K562 (cell line): ENCODE measurements at regions not wholly inside any gene's neighbourhood (a gene's known extent, or its start where the extent isn't known, plus 50 kb on each side); places are given as distances from the start of the nearest gene placed in this dataset.

Experiments
- ATAC-seq: fragments of 200-7000 bp; cut with Tn5 transposase; 3 replicates; pipeline ENCODE4 v1.9.1; 2020; ENCODE audit warnings: moderate library complexity
- BruUV-seq: library from RNA; stranded (reverse); fragments of 400-500 nt; replicated peaks from 2 replicates; lab custom pipeline; 2021; lab: Mats Ljungman, UMichigan
- CTCF ChIA-PET: fragments of 300-600 bp; formaldehyde crosslinking; extraction: SDS; loops from one replicate; lab custom pipeline; 2021; ENCODE audit warnings: low intra/inter-chr PET ratio; lab: Yijun Ruan, JAX
- POLR2A ChIA-PET: fragments of 300-600, 350-650 bp; sonication (Branson Sonifier 250); formaldehyde crosslinking; extraction: SDS; loops from one replicate; lab custom pipeline; 2021; ENCODE audit warnings: antibody characterized with exemption, inconsistent platforms; lab: Yijun Ruan, JAX
- DNase-seq, 4 experiments: peaks; one replicate each; pipeline versions ENCODE4 v3.0.0 to v3.0.0-alpha.2; 2011 to 2018; ENCODE audit warnings: low spot score in 3 of 4, mixed read lengths in 3 of 4; ENCODE audit errors: extremely low read depth in 1 of 4
- FAIRE-seq: peaks from 2 replicates; lab custom pipeline; 2011; peaks lifted over from hg19 to GRCh38; lab: Jason Lieb, UNC
- H2AFZ ChIP-seq: 2 replicates; pipeline ENCODE4 v1.6.0; 2011; ENCODE audit warnings: low read depth, low read length, control low read depth, inconsistent platforms
- H3K27ac ChIP-seq: fragments of 200-600 bp; 3 replicates; pipeline ENCODE4 v1.8.0; 2011; ENCODE audit warnings: low read depth, mild to moderate bottlenecking, control low read depth, inconsistent platforms, low read length, moderate library complexity, mixed read lengths; ENCODE audit errors: extremely low read depth
- H3K27me3 ChIP-seq, 2 experiments: fragments of 300-600 bp in 1 of 2; 2 replicates in 1 of 2; 3 replicates in 1 of 2; pipeline versions ENCODE4 v1.6.0 to v1.8.0; 2011; ENCODE audit warnings: inconsistent platforms in 2 of 2, low read length in 2 of 2, mild to moderate bottlenecking in 1 of 2, mixed read lengths in 1 of 2, moderate library complexity in 1 of 2; ENCODE audit not compliant: control insufficient read depth in 2 of 2, insufficient read depth in 2 of 2
- H3K36me3 ChIP-seq: fragments of 300-600 bp; 3 replicates; pipeline ENCODE4 v1.8.0; 2011; ENCODE audit warnings: mild to moderate bottlenecking, low read length, inconsistent platforms; ENCODE audit not compliant: control insufficient read depth, insufficient read depth
- H3K4me1 ChIP-seq, 2 experiments: fragments of 200-600 bp in 1 of 2; replicated peaks in 1 of 2; 2 replicates in 1 of 2; 3 replicates in 1 of 2; pipeline versions ENCODE4 v1.5.1 to v1.8.0; 2011; ENCODE audit warnings: inconsistent platforms in 2 of 2, low read length in 2 of 2, mild to moderate bottlenecking in 1 of 2, mixed read lengths in 1 of 2, moderate library complexity in 1 of 2; ENCODE audit not compliant: control insufficient read depth in 2 of 2, insufficient read depth in 2 of 2
- H3K4me2 ChIP-seq: 2 replicates; pipeline ENCODE4 v1.6.1; 2011; ENCODE audit warnings: low read length, control low read depth, inconsistent platforms, mixed read lengths; ENCODE audit not compliant: insufficient read depth
- H3K4me3 ChIP-seq: fragments of 200-600 bp; sonication (generic), shearing (Covaris generic); 2 replicates; pipeline ENCODE4 v1.5.1; 2016; ENCODE audit warnings: control low read depth, inconsistent platforms
- H3K79me2 ChIP-seq: fragments of 200-600 bp; 3 replicates; pipeline ENCODE4 v1.8.0; 2011; ENCODE audit warnings: low read length, inconsistent platforms; ENCODE audit not compliant: control insufficient read depth, insufficient read depth
- H3K9ac ChIP-seq, 2 experiments: 2 replicates each; pipeline versions ENCODE4 v1.6.0 to v1.6.1; 2011; ENCODE audit warnings: low read depth in 2 of 2, low read length in 2 of 2, control low read depth in 1 of 2, inconsistent platforms in 1 of 2, mild to moderate bottlenecking in 1 of 2, mixed read lengths in 1 of 2; ENCODE audit not compliant: insufficient read depth in 1 of 2
- H3K9me1 ChIP-seq: one replicate; pipeline ENCODE4 v1.6.0; 2011; ENCODE audit warnings: inconsistent platforms, mild to moderate bottlenecking, low read length, moderate library complexity; ENCODE audit not compliant: control insufficient read depth, insufficient read depth
- H3K9me3 ChIP-seq: replicated peaks from 2 replicates; pipeline ENCODE4 v1.5.1; 2011; ENCODE audit warnings: low read depth, low read length, inconsistent platforms; ENCODE audit not compliant: control insufficient read depth, insufficient read depth
- H4K20me1 ChIP-seq: replicated peaks from 2 replicates; pipeline ENCODE4 v1.6.1; 2011; ENCODE audit warnings: low read length, inconsistent platforms, mixed read lengths; ENCODE audit not compliant: control insufficient read depth, insufficient read depth
- ETS1 ChIP-seq: conservative IDR thresholded peaks from 2 replicates; pipeline ENCODE4 v1.6.1; 2011; ENCODE audit warnings: low read depth, mild to moderate bottlenecking, low read length; ENCODE audit not compliant: control insufficient read depth
- HDGF ChIP-seq: fragments of 450-650 bp; IDR thresholded peaks from 2 replicates; pipeline ENCODE4 v1.6.1; 2016
- HSF4 ChIP-seq: fragments of 250-450 bp; sonication (Bioruptor Pico); IDR thresholded peaks from 2 replicates; pipeline ENCODE4 v2.1.2; 2022; ENCODE audit warnings: mild to moderate bottlenecking, moderate library complexity, borderline replicate concordance
- NELFE ChIP-seq: IDR thresholded peaks from 2 replicates; pipeline ENCODE4 v1.6.1; 2011; ENCODE audit warnings: mild to moderate bottlenecking; ENCODE audit not compliant: insufficient read depth, insufficient read length
- NFXL1 ChIP-seq: fragments of 450-650 bp; formaldehyde crosslinking; IDR thresholded peaks from 2 replicates; pipeline ENCODE4 v1.4.0; 2021; ENCODE audit warnings: mild to moderate bottlenecking
- NR2C1 ChIP-seq, 2 experiments: fragments of 450-650 bp; IDR thresholded peaks; 2 replicates each; pipeline ENCODE4 v1.6.1; 2017; ENCODE audit warnings: mild to moderate bottlenecking in 2 of 2, antibody characterized with exemption in 1 of 2, inconsistent platforms in 1 of 2, missing compliant biosample characterization in 1 of 2, missing genetic modification characterization in 1 of 2
- PRDM10 ChIP-seq: fragments of 450-650 bp; IDR thresholded peaks from 2 replicates; pipeline ENCODE4 v1.6.1; 2018; ENCODE audit not compliant: partially characterized antibody
- RBM22 ChIP-seq: fragments of 200-400 bp; formaldehyde crosslinking; IDR thresholded peaks from 2 replicates; pipeline ENCODE4 v1.6.1; 2018; ENCODE audit warnings: low read length, low read depth; ENCODE audit not compliant: poor library complexity, severe bottlenecking
- ZFPM2 ChIP-seq: fragments of 250-450 bp; sonication (Bioruptor Pico); IDR thresholded peaks from 2 replicates; pipeline ENCODE4 v1.5.1; 2022; ENCODE audit warnings: mild to moderate bottlenecking
- ZNF165 ChIP-seq: fragments of 250-450 bp; sonication (Bioruptor Pico); IDR thresholded peaks from 2 replicates; pipeline ENCODE4 v1.4.0; 2020; ENCODE audit warnings: borderline replicate concordance
- ZNF699 ChIP-seq: fragments of 250-450 bp; sonication (Bioruptor Pico); IDR thresholded peaks from 2 replicates; pipeline ENCODE4 v1.8.0; 2021; ENCODE audit warnings: mild to moderate bottlenecking, moderate library complexity; ENCODE audit not compliant: insufficient replicate concordance
- ZNF717 ChIP-seq: fragments of 250-450 bp; sonication (Bioruptor Pico); IDR thresholded peaks from 2 replicates; pipeline ENCODE4 v1.5.0; 2021
- WGBS: fragments of 100-300 bp; shearing (Covaris generic); methylation state at CpG from one replicate; pipeline ENCODE4 v1.1.6; 2016; ENCODE audit warnings: low coverage, mixed read lengths; ENCODE audit not compliant: insufficient coverage; ENCODE audit errors: missing lambda C conversion rate; 5-methylcytosine and 5-hydroxymethylcytosine counted together
- in situ Hi-C: fragments of 300-500 bp; cut with MboI; formaldehyde crosslinking; loops from 4 replicates; pipeline ENCODE4 v1.15.0; 2018; ENCODE audit warnings: inconsistent platforms, mixed read lengths
- intact Hi-C: fragments of 100-400 bp; cut with micrococcal nuclease; formaldehyde crosslinking; loops from 2 replicates; pipeline ENCODE4 v1.14.2; 2022

- Histone ChIP-seq H3K79me2 (no peaks in the 10 kb centered on the region), H3K27ac (no peak overlapping the region), H3K27me3 (peaks cover 3 to 5% of the 10 kb centered on the region in 2 experiments; a peak in 2 of 5 replicates), H3K9me1 (no peaks in the 10 kb centered on the region), H2AFZ (no peak overlapping the region), H3K4me3 (no peak overlapping the region), H3K36me3 (no peaks in the 10 kb centered on the region), H3K4me1 (no peaks in the 10 kb centered on the region), H4K20me1 (no peaks in the 10 kb centered on the region), H3K9me3 (no peaks in the 10 kb centered on the region), H3K4me2 (no peak overlapping the region), H3K9ac (no peak overlapping the region)
- WGBS, result 0% methylated on average over 3 of the region's 3 CpGs
- DNase-seq, result no peak
- intact Hi-C loops (no loop called here), in situ Hi-C loops (no loop called here)
- ATAC-seq, result no peak
- BruUV-seq, result no TSS peak
- no peak for TF ChIP-seq NFXL1 (CRISPR knock-in tag)
- TF ChIP-seq HSF4 (CRISPR knock-in tag), result no peak
- no peak for FAIRE-seq
- ChIA-PET POLR2A (no interaction called here), CTCF (no interaction called here)
These were observed 134.1 kb upstream of the PREP start for GRCh38 chr6:105536961-105537360.

GRCh38 chr6:105533301-105533700 is 130.4 kb upstream of the PREP start:
- Histone ChIP-seq H3K4me3 (no peak overlapping the region), H3K9ac (no peak overlapping the region), H3K9me3 (no peaks in the 10 kb centered on the region), H3K27ac (no peak overlapping the region), H3K79me2 (no peaks in the 10 kb centered on the region), H3K36me3 (no peaks in the 10 kb centered on the region), H3K4me2 (no peak overlapping the region), H2AFZ (no peak overlapping the region), H4K20me1 (no peaks in the 10 kb centered on the region), H3K9me1 (no peaks in the 10 kb centered on the region), H3K27me3 (peaks cover 3 to 5% of the 10 kb centered on the region in 2 experiments; a peak in 2 of 5 replicates), H3K4me1 (no peaks in the 10 kb centered on the region)
- intact Hi-C loops, result no loop called here
- no peak for DNase-seq
- CTCF ChIA-PET, result no interaction called here
- no peak for FAIRE-seq
- WGBS, result 0% methylated on average over 3 of the region's 3 CpGs
- no TSS peak for BruUV-seq
- ATAC-seq, result no peak
- in situ Hi-C loops, result no loop called here
- POLR2A ChIA-PET, result no interaction called here
- TF ChIP-seq ZNF699 (CRISPR knock-in tag) (no peak), ZNF165 (no peak), HDGF (no peak), NELFE (no peak), PRDM10 (no peak), NR2C1 (IDR thresholded peaks at IDR 0.05) (no peak), NR2C1 (tag; IDR thresholded peaks at IDR 0.05) (no peak), RBM22 (no peak), ZNF717 (no peak), ETS1 (no peak), ZFPM2 (CRISPR knock-in tag) (no peak)
